GM12872 (cell line): ENCODE measurements at regions not wholly inside any gene's neighbourhood (a gene's known extent, or its start where the extent isn't known, plus 50 kb on each side); places are given as distances from the start of the nearest gene placed in this dataset.

Experiments used
- CTCF ChIP-seq: IDR thresholded peaks from 3 replicates; pipeline ENCODE4 v1.5.1; 2011; ENCODE audit warnings: low read depth, mild to moderate bottlenecking, low read length, moderate library complexity; ENCODE audit not compliant: insufficient read depth

- no peak for TF ChIP-seq CTCF
These were observed 98.7 kb upstream of the DAB1 start for GRCh38 chr1:57522575-57522974.

GRCh38 chr1:57520743-57521515, 97.1 kb upstream of the DAB1 start:
- TF ChIP-seq CTCF: no peak

- no peak for TF ChIP-seq CTCF
These were observed 94.6 kb upstream of the DAB1 start for GRCh38 chr1:57518496-57518895.

GRCh38 chr1:57517587-57518374, 93.9 kb upstream of the DAB1 start:
- TF ChIP-seq CTCF: no peak

- no peak for TF ChIP-seq CTCF
These were observed 88.5 kb upstream of the DAB1 start for GRCh38 chr1:57512386-57512785.

- TF ChIP-seq CTCF: no peak
These were observed 83.1 kb upstream of the DAB1 start for GRCh38 chr1:57506941-57507340.

- no peak for TF ChIP-seq CTCF
These were observed 79.5 kb upstream of the DAB1 start for GRCh38 chr1:57503337-57503736.
